ENCODE measurements at regions not wholly inside any gene's neighbourhood (a gene's known extent, or its start where the extent isn't known, plus 50 kb on each side); places are given as distances from the start of the nearest gene placed in this dataset.

- no peak overlapping the region for H3K4me3 ChIP-seq
- H3K36me3 Mint-ChIP-seq (ENCODE audit: low read depth), result peaks cover 8% of the 10 kb centered on the region; the same call in 1 of the 3 replicates
- ATAC-seq, result no peak
Measured at GRCh38 chr21:38930066-38930465, 124.3 kb downstream of the ETS2 start.

More at GRCh38 chr21:38930066-38930465, 124.3 kb downstream of the ETS2 start:
- Histone ChIP-seq H3K27me3 (ENCODE audit: insufficient read depth) (no peaks in the 10 kb centered on the region), H3F3A (replicated peaks; ENCODE audit: low read depth) (no peaks in the 10 kb centered on the region), H3K36me3 (ENCODE audit: insufficient read depth) (no peaks in the 10 kb centered on the region), H3K79me2 (replicated peaks; ENCODE audit: insufficient read depth) (no peaks in the 10 kb centered on the region), H3K4me2 (no peak overlapping the region), H4K20me1 (replicated peaks; ENCODE audit: insufficient read depth) (no peaks in the 10 kb centered on the region), H2AFZ (no peak overlapping the region), H3K4me1 (ENCODE audit: insufficient read depth) (no peaks in the 10 kb centered on the region), H3K9me2 (ENCODE audit: insufficient read depth) (no peaks in the 10 kb centered on the region), H3K27ac (ENCODE audit: low read depth) (no peak overlapping the region)
- DNase-seq (ENCODE audit: low spot score), result no peak
- H3K27me3 Mint-ChIP-seq (ENCODE audit: insufficient read depth, low read depth, poor library complexity), result peaks cover 8% of the 10 kb centered on the region
- no peaks in the 10 kb centered on the region for H3K4me1 Mint-ChIP-seq
- H3K9me3 Mint-ChIP-seq, result peaks cover 22% of the 10 kb centered on the region
- H3K27ac Mint-ChIP-seq, result no peak overlapping the region
- no peak overlapping the region for H3K4me3 Mint-ChIP-seq
- TF ChIP-seq, protein P1, sequence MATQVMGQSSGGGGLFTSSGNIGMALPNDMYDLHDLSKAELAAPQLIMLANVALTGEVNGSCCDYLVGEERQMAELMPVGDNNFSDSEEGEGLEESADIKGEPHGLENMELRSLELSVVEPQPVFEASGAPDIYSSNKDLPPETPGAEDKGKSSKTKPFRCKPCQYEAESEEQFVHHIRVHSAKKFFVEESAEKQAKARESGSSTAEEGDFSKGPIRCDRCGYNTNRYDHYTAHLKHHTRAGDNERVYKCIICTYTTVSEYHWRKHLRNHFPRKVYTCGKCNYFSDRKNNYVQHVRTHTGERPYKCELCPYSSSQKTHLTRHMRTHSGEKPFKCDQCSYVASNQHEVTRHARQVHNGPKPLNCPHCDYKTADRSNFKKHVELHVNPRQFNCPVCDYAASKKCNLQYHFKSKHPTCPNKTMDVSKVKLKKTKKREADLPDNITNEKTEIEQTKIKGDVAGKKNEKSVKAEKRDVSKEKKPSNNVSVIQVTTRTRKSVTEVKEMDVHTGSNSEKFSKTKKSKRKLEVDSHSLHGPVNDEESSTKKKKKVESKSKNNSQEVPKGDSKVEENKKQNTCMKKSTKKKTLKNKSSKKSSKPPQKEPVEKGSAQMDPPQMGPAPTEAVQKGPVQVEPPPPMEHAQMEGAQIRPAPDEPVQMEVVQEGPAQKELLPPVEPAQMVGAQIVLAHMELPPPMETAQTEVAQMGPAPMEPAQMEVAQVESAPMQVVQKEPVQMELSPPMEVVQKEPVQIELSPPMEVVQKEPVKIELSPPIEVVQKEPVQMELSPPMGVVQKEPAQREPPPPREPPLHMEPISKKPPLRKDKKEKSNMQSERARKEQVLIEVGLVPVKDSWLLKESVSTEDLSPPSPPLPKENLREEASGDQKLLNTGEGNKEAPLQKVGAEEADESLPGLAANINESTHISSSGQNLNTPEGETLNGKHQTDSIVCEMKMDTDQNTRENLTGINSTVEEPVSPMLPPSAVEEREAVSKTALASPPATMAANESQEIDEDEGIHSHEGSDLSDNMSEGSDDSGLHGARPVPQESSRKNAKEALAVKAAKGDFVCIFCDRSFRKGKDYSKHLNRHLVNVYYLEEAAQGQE (IDR thresholded peaks at IDR 0.05; ENCODE audit: unreplicated experiment), result no peak
- TF ChIP-seq JUNB (IDR thresholded peaks at IDR 0.05; ENCODE audit: unreplicated experiment), result no peak
- TF ChIP-seq, protein P2, sequence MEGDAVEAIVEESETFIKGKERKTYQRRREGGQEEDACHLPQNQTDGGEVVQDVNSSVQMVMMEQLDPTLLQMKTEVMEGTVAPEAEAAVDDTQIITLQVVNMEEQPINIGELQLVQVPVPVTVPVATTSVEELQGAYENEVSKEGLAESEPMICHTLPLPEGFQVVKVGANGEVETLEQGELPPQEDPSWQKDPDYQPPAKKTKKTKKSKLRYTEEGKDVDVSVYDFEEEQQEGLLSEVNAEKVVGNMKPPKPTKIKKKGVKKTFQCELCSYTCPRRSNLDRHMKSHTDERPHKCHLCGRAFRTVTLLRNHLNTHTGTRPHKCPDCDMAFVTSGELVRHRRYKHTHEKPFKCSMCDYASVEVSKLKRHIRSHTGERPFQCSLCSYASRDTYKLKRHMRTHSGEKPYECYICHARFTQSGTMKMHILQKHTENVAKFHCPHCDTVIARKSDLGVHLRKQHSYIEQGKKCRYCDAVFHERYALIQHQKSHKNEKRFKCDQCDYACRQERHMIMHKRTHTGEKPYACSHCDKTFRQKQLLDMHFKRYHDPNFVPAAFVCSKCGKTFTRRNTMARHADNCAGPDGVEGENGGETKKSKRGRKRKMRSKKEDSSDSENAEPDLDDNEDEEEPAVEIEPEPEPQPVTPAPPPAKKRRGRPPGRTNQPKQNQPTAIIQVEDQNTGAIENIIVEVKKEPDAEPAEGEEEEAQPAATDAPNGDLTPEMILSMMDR (conservative IDR thresholded peaks at IDR 0.05; ENCODE audit: low read depth in 2 of 2), result no peak
- no peak for TF ChIP-seq NANOG (IDR thresholded peaks at IDR 0.05; ENCODE audit: borderline replicate concordance)
- no peak for TF ChIP-seq EZH2 (IDR thresholded peaks at IDR 0.05; ENCODE audit: low read depth, unreplicated experiment)
- no peak for TF ChIP-seq EZH2phosphoT487 (IDR thresholded peaks at IDR 0.05; ENCODE audit: unreplicated experiment)
- no peak for TF ChIP-seq ZNF331 (CRISPR knock-in tag; IDR thresholded peaks at IDR 0.05; ENCODE audit: low read depth)
- TF ChIP-seq CREB1 (CRISPR knock-in tag; IDR thresholded peaks at IDR 0.05; ENCODE audit: low read depth), result no peak
- TF ChIP-seq POLR2AphosphoS5 (IDR thresholded peaks at IDR 0.05; ENCODE audit: low read depth), result no peak
- TF ChIP-seq, protein P3, sequence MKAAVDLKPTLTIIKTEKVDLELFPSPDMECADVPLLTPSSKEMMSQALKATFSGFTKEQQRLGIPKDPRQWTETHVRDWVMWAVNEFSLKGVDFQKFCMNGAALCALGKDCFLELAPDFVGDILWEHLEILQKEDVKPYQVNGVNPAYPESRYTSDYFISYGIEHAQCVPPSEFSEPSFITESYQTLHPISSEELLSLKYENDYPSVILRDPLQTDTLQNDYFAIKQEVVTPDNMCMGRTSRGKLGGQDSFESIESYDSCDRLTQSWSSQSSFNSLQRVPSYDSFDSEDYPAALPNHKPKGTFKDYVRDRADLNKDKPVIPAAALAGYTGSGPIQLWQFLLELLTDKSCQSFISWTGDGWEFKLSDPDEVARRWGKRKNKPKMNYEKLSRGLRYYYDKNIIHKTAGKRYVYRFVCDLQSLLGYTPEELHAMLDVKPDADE (IDR thresholded peaks at IDR 0.05), result no peak
- TF ChIP-seq ZNF462 (CRISPR knock-in tag; IDR thresholded peaks at IDR 0.05), result no peak
- TF ChIP-seq ZNF114 (CRISPR knock-in tag; IDR thresholded peaks at IDR 0.05), result no peak
- no peak for TF ChIP-seq STAT1 (IDR thresholded peaks at IDR 0.05; ENCODE audit: unreplicated experiment)
